ENCODE measurements at regions not wholly inside any gene's neighbourhood (a gene's known extent, or its start where the extent isn't known, plus 50 kb on each side); places are given as distances from the start of the nearest gene placed in this dataset.
"Not testable (repeated sequence)": the region's sequence is repeated elsewhere in the genome, so short reads cannot be mapped to it uniquely, and the experiment has no call there.

- DNase-seq (ENCODE audit: low spot score): no peak
Observed at GRCh38 chr13:62799931-62800436, 1384.3 kb upstream of the PCDH20 start.

GRCh38 chr13:62799038-62799535, 1383.4 kb upstream of the PCDH20 start:
- DNase-seq (ENCODE audit: low spot score): no peak

DNA sequence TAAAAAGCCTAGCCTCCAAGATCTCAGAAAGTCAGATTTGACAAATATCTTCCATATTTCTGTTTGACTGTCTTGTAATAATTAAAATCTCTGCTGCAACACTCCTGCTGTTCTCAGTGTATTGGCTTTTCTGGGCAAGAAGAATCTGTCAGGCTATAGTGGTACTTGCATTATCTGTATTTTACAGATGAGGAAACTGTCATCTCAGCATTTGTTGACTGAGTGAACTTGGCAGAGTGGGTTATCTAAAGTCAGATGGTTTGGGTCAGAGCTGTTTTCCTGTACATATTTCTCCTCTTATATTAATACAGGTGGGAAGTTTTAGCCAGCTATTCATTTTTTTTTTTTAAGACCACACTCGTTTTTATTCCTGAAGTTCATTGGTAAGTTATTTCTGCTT, 1378.2 kb upstream of the PCDH20 start:
- DNase-seq (ENCODE audit: low spot score): no peak

DNA sequence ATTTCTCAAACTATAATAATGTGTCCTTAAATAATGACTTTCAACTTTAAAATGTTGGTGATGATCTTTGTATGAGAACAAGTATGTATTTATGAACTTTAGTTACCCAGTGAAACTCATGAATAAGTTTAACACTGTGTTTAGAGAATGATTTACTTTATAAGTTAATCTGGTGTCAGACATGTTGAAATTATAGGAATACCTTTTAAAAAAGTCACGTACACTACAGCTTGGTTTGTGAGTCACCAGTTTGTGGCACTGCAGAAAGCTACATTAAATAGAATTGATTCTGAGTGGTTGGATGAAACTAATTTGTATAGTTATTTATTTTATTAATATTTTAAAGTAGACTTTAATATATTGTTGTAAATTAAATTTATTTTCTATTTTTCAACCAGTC, 1366.2 kb upstream of the PCDH20 start:
- DNase-seq (ENCODE audit: low spot score): no peak

- no peak for DNase-seq (ENCODE audit: low spot score)
Observed at GRCh38 chr13:62779161-62779560, 1363.5 kb upstream of the PCDH20 start.

GRCh38 chr13:62767473-62767872, 1351.8 kb upstream of the PCDH20 start:
- no peak for DNase-seq (ENCODE audit: low spot score)

DNA sequence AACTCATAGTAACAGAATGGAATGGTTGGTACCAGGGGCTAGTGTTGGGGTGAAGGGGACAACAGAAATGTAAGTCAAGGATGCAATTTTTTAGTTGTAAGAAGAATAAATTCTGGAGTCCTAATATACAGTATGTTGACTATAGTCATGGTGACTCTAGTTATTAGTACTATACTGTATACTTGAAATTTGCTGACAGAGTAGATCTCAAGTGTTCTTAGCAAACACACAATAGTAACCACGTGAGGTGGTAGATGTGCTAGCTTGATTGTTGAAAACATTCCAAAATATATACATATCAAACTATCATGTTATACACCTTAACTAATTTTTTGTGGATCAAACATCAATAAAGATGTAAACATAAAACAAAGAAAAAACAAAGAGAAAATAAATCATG, 1345.1 kb upstream of the PCDH20 start:
- no peak for DNase-seq (ENCODE audit: low spot score)

GRCh38 chr13:62747629-62748028, 1332.0 kb upstream of the PCDH20 start:
- peak; percentile 3 for DNase-seq (ENCODE audit: low spot score)

GRCh38 chr13:62747152-62747551, 1331.5 kb upstream of the PCDH20 start:
- no peak for DNase-seq (ENCODE audit: low spot score)

GRCh38 chr13:62729746-62730145, 1314.1 kb upstream of the PCDH20 start:
- not testable (repeated sequence) for DNase-seq (ENCODE audit: low spot score)

- no peak for DNase-seq (ENCODE audit: low spot score)
Observed at GRCh38 chr13:62721893-62722292, 1306.2 kb upstream of the PCDH20 start.

- DNase-seq (ENCODE audit: low spot score): not testable (repeated sequence)
Observed at GRCh38 chr13:62711948-62712347, 1296.3 kb upstream of the PCDH20 start.

GRCh38 chr13:62710787-62711186, 1295.1 kb upstream of the PCDH20 start:
- no peak for DNase-seq (ENCODE audit: low spot score)

DNA sequence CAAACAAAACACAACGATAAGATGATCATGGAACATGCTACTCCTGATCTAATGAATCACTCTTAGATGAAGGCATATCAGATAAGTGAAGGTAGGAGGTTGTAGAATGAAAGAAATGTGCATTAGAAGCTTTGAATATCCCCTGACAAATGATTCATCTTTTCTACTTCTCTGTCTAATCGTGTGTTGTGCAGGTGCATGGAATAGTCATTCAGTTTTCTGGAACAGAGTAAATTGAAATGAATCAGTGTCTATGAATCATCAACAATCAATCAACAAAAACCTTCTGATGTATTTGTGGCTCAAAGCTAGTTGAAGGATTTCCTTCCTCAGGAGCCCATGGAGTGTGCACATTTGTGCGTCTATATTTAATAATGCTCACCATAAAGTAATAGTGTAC, 1290.4 kb upstream of the PCDH20 start:
- DNase-seq (ENCODE audit: low spot score): no peak

- no peak for DNase-seq (ENCODE audit: low spot score)
Observed at GRCh38 chr13:62704875-62705274, 1289.2 kb upstream of the PCDH20 start.

DNA sequence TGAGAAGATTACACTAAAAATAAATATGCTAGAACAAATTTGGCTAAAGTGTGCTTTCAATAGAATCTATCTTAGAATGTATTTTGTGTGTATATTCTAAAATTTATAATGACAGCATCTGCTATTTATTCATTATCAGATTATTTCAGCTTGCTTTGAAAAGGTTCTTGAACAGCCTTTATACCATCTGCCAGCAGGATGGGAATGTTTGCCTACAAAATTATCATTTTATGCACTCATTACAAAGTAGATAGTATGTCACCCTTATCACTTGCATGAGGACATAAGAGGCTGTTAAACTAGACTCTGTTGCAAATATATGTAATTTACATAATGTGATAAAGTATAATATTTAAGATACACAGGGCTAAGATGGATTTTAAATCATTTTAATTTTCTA, 1286.9 kb upstream of the PCDH20 start:
- DNase-seq (ENCODE audit: low spot score): no peak

DNA sequence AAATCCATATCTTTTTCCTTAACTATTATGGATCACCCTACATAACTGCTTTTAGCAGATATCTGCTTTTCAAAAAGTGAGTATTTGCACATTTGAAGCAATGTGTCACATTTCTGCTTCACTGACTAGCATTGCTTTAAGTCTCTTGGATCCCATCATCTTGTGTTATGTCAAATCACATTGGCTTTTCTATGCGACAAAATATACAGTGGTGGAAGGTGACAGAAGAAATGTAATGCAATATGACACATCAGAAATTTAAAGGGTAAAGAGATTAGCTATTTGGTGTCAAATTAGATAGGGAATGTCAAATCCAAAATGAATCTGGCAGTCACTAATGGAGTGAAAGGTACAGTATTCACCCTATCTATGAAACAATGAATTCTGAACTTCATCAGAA, 1282.1 kb upstream of the PCDH20 start:
- DNase-seq (ENCODE audit: low spot score): no peak

- no peak for DNase-seq (ENCODE audit: low spot score)
Observed at GRCh38 chr13:62696490-62696889, 1280.8 kb upstream of the PCDH20 start.

DNA sequence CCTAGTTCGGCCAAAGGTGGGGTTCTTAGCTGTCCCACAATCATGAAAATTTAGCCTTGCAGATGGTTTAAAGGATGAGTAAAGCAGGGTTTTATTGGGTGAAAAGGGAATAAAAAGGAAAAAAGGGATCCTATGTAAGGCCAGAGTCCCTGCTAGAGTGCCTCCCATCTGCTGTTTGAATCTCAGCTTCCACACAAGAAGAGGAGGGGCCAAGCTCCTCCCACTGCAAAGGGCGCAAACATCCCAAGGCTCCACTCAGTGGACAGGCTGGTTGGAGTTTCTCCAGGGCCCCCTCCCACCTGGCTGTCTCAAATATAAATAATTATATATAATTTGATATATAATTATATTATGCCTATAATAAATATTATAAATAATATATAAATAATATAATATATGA, 1272.1 kb upstream of the PCDH20 start:
- DNase-seq (ENCODE audit: low spot score): no peak

DNA sequence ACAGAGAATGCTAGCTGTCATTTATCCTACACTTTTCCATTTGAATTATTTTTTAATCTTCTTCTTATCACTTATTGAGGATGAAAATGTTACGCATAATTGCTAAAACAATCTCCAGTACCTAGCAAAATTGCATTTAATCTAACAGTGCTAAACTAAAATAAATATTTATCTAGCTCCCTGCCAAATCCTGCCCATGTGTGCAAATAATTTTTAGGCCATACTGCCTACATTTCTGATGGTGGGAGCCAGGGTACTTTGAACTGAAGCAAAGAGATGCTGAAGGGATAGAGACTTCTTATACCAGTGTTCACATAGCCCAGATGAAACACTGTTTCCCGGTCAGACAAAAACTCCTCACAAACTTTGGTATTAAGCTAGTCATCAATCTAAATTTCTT, 1268.7 kb upstream of the PCDH20 start:
- DNase-seq (ENCODE audit: low spot score): no peak

DNA sequence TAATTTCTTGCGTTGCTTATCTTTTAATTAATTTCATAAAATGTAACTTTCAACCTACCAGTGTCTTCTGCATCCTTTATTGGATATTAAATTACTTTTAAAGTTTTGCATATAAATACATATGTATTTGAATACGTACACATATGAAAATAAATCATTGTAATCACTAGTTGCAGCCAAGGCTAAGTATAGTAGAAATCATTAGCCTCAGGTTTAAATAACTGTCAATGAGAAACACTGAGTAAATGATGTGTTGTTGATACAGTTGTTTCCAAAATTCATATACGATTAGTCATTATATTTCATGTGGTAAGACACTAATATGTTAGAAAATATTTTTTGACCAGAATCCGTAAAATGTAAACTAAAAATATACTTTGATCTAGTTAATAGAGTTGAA, 1267.1 kb upstream of the PCDH20 start:
- DNase-seq (ENCODE audit: low spot score): no peak

DNA sequence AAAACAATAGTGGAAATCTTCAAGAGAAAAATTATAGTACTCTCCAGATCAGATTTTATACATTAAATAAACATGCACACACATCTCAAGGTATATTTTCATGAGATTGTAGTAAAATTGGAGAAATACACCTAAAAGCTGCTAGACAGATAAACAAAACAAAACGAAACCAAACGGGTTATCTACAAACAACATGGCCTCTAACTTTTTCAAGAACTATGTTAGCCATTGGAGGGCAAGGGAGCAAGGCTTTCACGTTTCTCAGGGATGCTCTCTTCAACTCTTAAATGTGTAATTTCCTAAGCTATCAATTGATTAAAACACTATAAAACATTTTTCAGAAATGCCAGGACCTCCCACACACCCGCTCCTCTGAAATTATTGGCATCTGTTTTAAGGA, 1262.4 kb upstream of the PCDH20 start:
- DNase-seq (ENCODE audit: low spot score): no peak

- DNase-seq (ENCODE audit: low spot score): no peak
Observed at GRCh38 chr13:62663767-62664166, 1248.1 kb upstream of the PCDH20 start.

DNA sequence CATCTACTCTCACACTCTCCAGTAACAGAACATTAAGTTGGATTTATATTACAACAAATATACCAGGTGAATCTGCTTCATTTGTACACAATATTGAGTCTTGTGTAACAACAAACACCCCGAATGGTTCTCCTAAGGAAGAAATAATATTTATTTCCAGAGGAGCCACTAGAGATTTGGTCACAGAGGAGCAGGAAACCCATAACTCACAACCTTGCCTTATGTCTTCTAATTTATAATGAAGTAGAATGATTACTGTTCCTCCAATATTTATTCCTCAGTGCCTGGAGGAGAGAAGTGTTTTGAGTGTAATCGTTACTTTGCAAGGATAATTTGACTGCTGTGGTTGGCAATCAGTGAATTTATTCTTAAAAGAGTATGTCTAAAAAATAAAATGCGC, 1243.7 kb upstream of the PCDH20 start:
- DNase-seq (ENCODE audit: low spot score): no peak

DNA sequence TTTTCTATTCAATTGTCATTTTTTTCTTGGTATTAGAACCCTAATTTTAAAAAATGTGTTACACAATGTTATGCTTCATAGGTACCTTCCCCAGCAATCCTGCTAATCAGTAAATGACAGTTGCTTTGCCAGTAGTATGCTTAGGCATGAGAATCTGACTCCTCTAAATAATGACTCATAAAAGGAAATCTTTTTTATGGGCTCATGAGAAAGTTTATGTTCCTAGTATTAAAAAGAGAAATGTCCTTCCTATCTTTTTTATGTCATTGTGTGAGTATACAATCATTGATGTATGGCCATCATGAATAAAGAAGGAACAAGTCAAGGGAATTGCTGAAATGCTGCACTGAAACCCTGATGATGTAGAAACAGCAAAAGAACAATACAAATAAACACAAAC, 1237.7 kb upstream of the PCDH20 start:
- no peak for DNase-seq (ENCODE audit: low spot score)

Data from SW480 (cell line).